Naive thymus-derived CD4-positive, alpha-beta T cell (primary cell): ENCODE measurements at regions not wholly inside any gene's neighbourhood (a gene's known extent, or its start where the extent isn't known, plus 50 kb on each side); places are given as distances from the start of the nearest gene placed in this dataset.

Experiments used
- ATAC-seq: fragments of 150-1000 bp; cut with Tn5 transposase; 2 replicates; pipeline ENCODE4 v1.10.0; 2021; ENCODE audit warnings: mild to moderate bottlenecking, moderate library complexity
- CTCF ChIA-PET: fragments of 350-600 bp; sonication (Branson Sonifier 250); formaldehyde crosslinking; loops from one replicate; lab custom pipeline; 2021; ENCODE audit warnings: antibody characterized with exemption; lab: Charles Lee
- POLR2A ChIA-PET: fragments of 350-600 bp; sonication (Branson Sonifier 250); formaldehyde crosslinking; loops from one replicate; lab custom pipeline; 2021; ENCODE audit warnings: antibody characterized with exemption, inconsistent platforms; lab: Charles Lee
- DNase-seq, 9 donors: peaks; one replicate each; pipeline versions ENCODE4 v3.0.0 to v3.0.0-alpha.2; 2020 to 2022; ENCODE audit warnings: mixed read lengths in 1 of 9
- H3K27ac ChIP-seq: one replicate; pipeline ENCODE4 v1.7.0; 2013; ENCODE audit warnings: mild to moderate bottlenecking, low read depth, low read length, moderate library complexity
- H3K27me3 ChIP-seq, 2 donors: one replicate each; pipeline ENCODE4 v1.7.0; 2013; ENCODE audit warnings: low read length in 2 of 2, mild to moderate bottlenecking in 2 of 2, moderate library complexity in 2 of 2; ENCODE audit not compliant: control insufficient read depth in 2 of 2, insufficient read depth in 2 of 2
- H3K36me3 ChIP-seq, 3 experiments: 1 replicate in 2 of 3; 2 replicates in 1 of 3; pipeline ENCODE4 v1.7.0; 2013; ENCODE audit warnings: low read length in 3 of 3, mild to moderate bottlenecking in 3 of 3, moderate library complexity in 1 of 3; ENCODE audit not compliant: insufficient read depth in 3 of 3, control insufficient read depth in 2 of 3
- H3K4me1 ChIP-seq, 2 donors: one replicate each; pipeline ENCODE4 v1.7.0; 2013; ENCODE audit warnings: low read length in 2 of 2, mild to moderate bottlenecking in 2 of 2, moderate library complexity in 1 of 2; ENCODE audit not compliant: control insufficient read depth in 2 of 2, insufficient read depth in 2 of 2
- H3K4me3 ChIP-seq: 2 replicates; pipeline ENCODE4 v1.7.0; 2013; ENCODE audit warnings: mild to moderate bottlenecking, low read length
- H3K9me3 ChIP-seq, 3 experiments: 1 replicate in 2 of 3; 2 replicates in 1 of 3; pipeline ENCODE4 v1.7.0; 2013; ENCODE audit warnings: low read length in 3 of 3; ENCODE audit not compliant: control insufficient read depth in 2 of 3
- H3K27ac Mint-ChIP-seq, 9 donors: one replicate each; pipeline ENCODE4 v1.8.0; 2020 to 2022; ENCODE audit warnings: mixed read lengths in 9 of 9, mild to moderate bottlenecking in 8 of 9, moderate library complexity in 5 of 9, inconsistent platforms in 2 of 9
- H3K27me3 Mint-ChIP-seq, 5 donors: one replicate each; pipeline ENCODE4 v1.8.0; 2021 to 2022; ENCODE audit warnings: mixed read lengths in 5 of 5, mild to moderate bottlenecking in 1 of 5
- H3K36me3 Mint-ChIP-seq, 5 donors: one replicate each; pipeline ENCODE4 v1.8.0; 2020 to 2022; ENCODE audit warnings: mixed read lengths in 5 of 5, mild to moderate bottlenecking in 3 of 5, inconsistent platforms in 1 of 5
- H3K4me1 Mint-ChIP-seq, 7 donors: one replicate each; pipeline ENCODE4 v1.8.0; 2020 to 2022; ENCODE audit warnings: mixed read lengths in 7 of 7, mild to moderate bottlenecking in 3 of 7, inconsistent platforms in 1 of 7
- H3K4me3 Mint-ChIP-seq, 10 donors: one replicate each; pipeline ENCODE4 v1.8.0; 2020 to 2022; ENCODE audit warnings: mild to moderate bottlenecking in 10 of 10, mixed read lengths in 10 of 10, moderate library complexity in 6 of 10, inconsistent platforms in 2 of 10
- H3K9me3 Mint-ChIP-seq, 11 donors: one replicate each; pipeline ENCODE4 v1.8.0; 2020 to 2022; ENCODE audit warnings: mixed read lengths in 11 of 11, mild to moderate bottlenecking in 4 of 11, inconsistent platforms in 1 of 11, moderate library complexity in 1 of 11
- intact Hi-C, 2 donors: fragments of 100-400 bp; cut with micrococcal nuclease; formaldehyde crosslinking; loops; one replicate each; pipeline ENCODE4 v1.15.1; 2023

DNA sequence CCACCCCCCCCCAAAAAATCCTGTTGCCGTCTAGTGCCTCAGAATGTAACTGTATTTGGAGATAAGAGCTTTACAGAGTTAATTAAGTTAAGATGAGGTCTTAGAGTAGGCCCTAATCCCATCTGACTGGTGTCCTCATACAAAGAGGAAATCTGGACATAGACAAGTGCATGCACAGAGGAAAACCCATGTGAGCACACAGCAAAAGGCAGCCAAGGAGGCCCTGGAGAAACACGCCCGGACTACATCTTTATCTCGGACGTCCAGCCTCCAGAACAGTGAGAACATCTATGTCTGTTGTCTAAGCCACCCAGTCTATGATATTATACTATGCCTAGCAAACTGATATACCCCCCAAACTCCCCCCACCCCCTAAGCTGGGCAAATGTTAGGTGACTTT is 193.8 kb downstream of the KATNAL1 start:
- Mint-ChIP-seq H3K9me3 (no peaks in the 10 kb centered on the region), H3K27me3 (peaks cover 0 to 11% (median 0%) of the 10 kb centered on the region in 5 donors), H3K27ac (peak overlapping the region in 3 of 9 donors; percentile 15 to 45 (median 28)), H3K4me1 (peaks cover 10 to 32% (median 25%) of the 10 kb centered on the region in 7 donors), H3K4me3 (peak overlapping the region in 9 of 10 donors; percentile 77 to 89 (median 83)), H3K36me3 (no peaks in the 10 kb centered on the region)
- no peak for DNase-seq
- Histone ChIP-seq H3K36me3 (no peaks in the 10 kb centered on the region), H3K9me3 (no peaks in the 10 kb centered on the region), H3K4me3 (no peak overlapping the region), H3K4me1 (peaks cover 4 to 7% of the 10 kb centered on the region in 2 donors), H3K27me3 (no peaks in the 10 kb centered on the region), H3K27ac (no peak overlapping the region)
- CTCF ChIA-PET = interaction anchor here (0.6 to 8.9 kb wide), 15 partner anchors 9 to 605 kb away, joined by 3 to 206 read pairs (median 4); partner anchors contain the start of gene UBL3
- POLR2A ChIA-PET = interaction anchor here (0.9 to 6.8 kb wide), 7 partner anchors 34 to 351 kb away, joined by 3 to 51 read pairs (median 6); partner anchors contain the start of gene UBL3
- no peak for ATAC-seq
- intact Hi-C loops = loop anchor here (1.0 to 5.0 kb wide), 10 partner anchors 159 to 689 kb away; partner anchors contain the start of genes SLC7A1 (in 1 of the 2) and UBL3 (in 1 of the 2)

- H3K36me3 Mint-ChIP-seq = no peaks in the 10 kb centered on the region
- ATAC-seq = peak; percentile 86
- peak; percentile 63 to 86 (median 81) for DNase-seq
- no peaks in the 10 kb centered on the region for H3K36me3 ChIP-seq
- ChIA-PET CTCF (interaction anchor here (0.6 to 8.9 kb wide), 21 partner anchors 9 to 610 kb away, joined by 3 to 206 read pairs (median 4); partner anchors contain the start of gene UBL3), POLR2A (interaction anchor here (0.6 to 6.8 kb wide), 8 partner anchors 24 to 350 kb away, joined by 3 to 51 read pairs (median 6); partner anchors contain the start of gene UBL3)
- H3K9me3 ChIP-seq = no peaks in the 10 kb centered on the region
- peak overlapping the region in 6 of 9 donors; percentile 16 to 87 (median 44) for H3K27ac Mint-ChIP-seq
- no peak overlapping the region for H3K4me3 ChIP-seq
- no peaks in the 10 kb centered on the region for H3K27me3 ChIP-seq
- H3K4me1 Mint-ChIP-seq = peaks cover 4 to 27% (median 20%) of the 10 kb centered on the region in 7 donors
- intact Hi-C loops = loop anchor here (1.0 to 5.0 kb wide), 10 partner anchors 159 to 689 kb away; partner anchors contain the start of genes SLC7A1 (in 1 of the 2) and UBL3 (in 1 of the 2)
- peak overlapping the region; percentile 45 to 87 (median 72) for H3K4me3 Mint-ChIP-seq
- peaks cover 4 to 7% of the 10 kb centered on the region in 2 donors for H3K4me1 ChIP-seq
- no peaks in the 10 kb centered on the region for H3K9me3 Mint-ChIP-seq
- H3K27me3 Mint-ChIP-seq = peaks cover 0 to 11% (median 0%) of the 10 kb centered on the region in 5 donors
- no peak overlapping the region for H3K27ac ChIP-seq
These were observed 194.5 kb downstream of the KATNAL1 start for GRCh38 chr13:30112602-30113435.

DNA sequence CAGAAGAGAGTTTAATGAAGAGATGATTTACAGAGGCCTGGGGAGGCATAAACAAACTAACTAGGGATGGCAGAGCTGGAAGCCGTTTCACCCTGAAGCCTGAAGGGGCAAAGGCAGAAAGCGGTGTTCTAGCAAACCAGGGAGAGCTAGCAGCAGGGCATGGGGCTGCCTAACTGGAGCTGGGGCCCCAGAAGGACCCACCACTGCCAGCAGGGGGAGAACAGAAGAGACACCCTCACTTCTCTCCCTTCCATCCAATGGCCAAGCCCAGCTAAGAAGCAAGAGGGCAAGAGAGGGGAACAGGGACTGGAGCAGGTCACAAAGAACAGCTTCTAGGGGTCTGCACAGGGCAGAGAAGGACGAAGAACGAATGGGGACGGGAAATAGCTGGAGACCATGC is 195.5 kb downstream of the KATNAL1 start:
- POLR2A ChIA-PET = interaction anchor here (1.4 to 6.8 kb wide), 3 partner anchors 175 to 339 kb away, joined by 3 to 51 read pairs (median 44); partner anchors contain the start of gene UBL3
- H3K4me3 Mint-ChIP-seq = peak overlapping the region in 2 of 10 donors; percentile 49 to 79

DNA sequence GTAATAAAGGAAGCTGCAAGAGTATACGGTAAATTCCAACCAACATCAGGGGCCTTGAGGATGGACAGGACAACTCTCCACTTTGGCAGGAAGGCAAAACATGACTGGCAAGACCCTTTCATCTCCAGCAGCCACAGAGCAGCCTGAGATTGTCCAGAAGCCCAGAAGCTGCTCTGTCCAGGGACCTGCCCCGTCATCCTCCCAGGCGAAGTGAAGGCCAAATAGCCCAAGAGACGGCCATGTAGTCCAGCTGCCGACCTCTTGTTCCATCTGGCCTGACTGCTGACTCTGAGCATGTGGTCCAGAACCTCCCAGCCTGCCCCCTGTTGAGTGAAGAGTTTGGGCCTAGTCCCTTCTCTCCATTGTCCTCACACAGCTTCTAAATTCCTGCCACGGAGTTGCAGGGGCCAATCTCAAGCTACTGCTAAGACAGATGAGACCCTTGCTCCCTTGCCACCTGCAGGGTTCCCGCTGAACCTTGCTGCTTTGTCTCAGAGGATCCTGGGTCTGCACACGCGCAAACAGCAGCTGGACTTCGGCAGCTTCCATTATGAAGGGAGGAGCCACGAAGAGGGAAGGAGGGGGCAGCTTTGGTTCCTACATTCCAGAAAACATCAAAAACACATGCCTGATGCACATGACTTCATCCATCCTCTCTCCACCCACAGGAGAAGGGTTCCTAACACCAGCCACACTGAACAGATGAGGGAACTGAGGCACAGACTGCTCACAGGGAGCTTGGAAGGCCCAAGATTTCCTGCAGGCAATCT is 196.9 kb downstream of the KATNAL1 start:
- DNase-seq (no peak), ATAC-seq (no peak)
- Histone ChIP-seq H3K4me1 (peaks cover 4 to 7% of the 10 kb centered on the region in 2 donors), H3K9me3 (no peaks in the 10 kb centered on the region), H3K36me3 (no peaks in the 10 kb centered on the region), H3K27me3 (no peaks in the 10 kb centered on the region), H3K4me3 (no peak overlapping the region), H3K27ac (no peak overlapping the region)
- POLR2A ChIA-PET = interaction anchor here (5.9 to 6.8 kb wide), 2 partner anchors 174 to 262 kb away, joined by 44 to 51 read pairs; partner anchors contain the start of gene UBL3
- Mint-ChIP-seq H3K4me3 (no peak overlapping the region), H3K4me1 (peaks cover 0 to 27% (median 20%) of the 10 kb centered on the region in 7 donors), H3K9me3 (no peaks in the 10 kb centered on the region), H3K27ac (no peak overlapping the region), H3K27me3 (peaks cover 0 to 7% (median 0%) of the 10 kb centered on the region in 5 donors), H3K36me3 (no peaks in the 10 kb centered on the region)
- CTCF ChIA-PET = interaction anchor here (1.2 to 8.9 kb wide), 4 partner anchors 174 to 340 kb away, joined by 3 to 206 read pairs (median 104); no protein-coding TSS in a partner anchor
- intact Hi-C loops = loop anchor here in 1 of 2 donors (5.0 kb wide), 2 partner anchors 513 to 692 kb away; partner anchors contain the start of gene SLC7A1

More for the DNA sequence above, 195.5 kb downstream of the KATNAL1 start:
- intact Hi-C loops = loop anchor here in 1 of 2 donors (5.0 kb wide), 2 partner anchors 515 to 690 kb away; partner anchors contain the start of gene SLC7A1
- no peaks in the 10 kb centered on the region for H3K36me3 Mint-ChIP-seq
- no peaks in the 10 kb centered on the region for H3K36me3 ChIP-seq
- H3K27ac ChIP-seq = no peak overlapping the region
- H3K4me3 ChIP-seq = no peak overlapping the region
- H3K27ac Mint-ChIP-seq = peak overlapping the region in 1 of 9 donors; percentile 31
- H3K4me1 ChIP-seq = peaks cover 4 to 7% of the 10 kb centered on the region in 2 donors
- CTCF ChIA-PET = interaction anchor here (0.6 to 8.9 kb wide), 12 partner anchors 20 to 341 kb away, joined by 3 to 206 read pairs (median 6); partner anchors contain the start of gene UBL3
- no peak for DNase-seq
- peaks cover 0 to 8% (median 0%) of the 10 kb centered on the region in 5 donors for H3K27me3 Mint-ChIP-seq
- no peak for ATAC-seq
- H3K9me3 Mint-ChIP-seq = no peaks in the 10 kb centered on the region
- no peaks in the 10 kb centered on the region for H3K27me3 ChIP-seq
- peaks cover 0 to 27% (median 20%) of the 10 kb centered on the region in 7 donors for H3K4me1 Mint-ChIP-seq
- H3K9me3 ChIP-seq = no peaks in the 10 kb centered on the region

GRCh38 chr13:30109471-30110135 is 197.7 kb downstream of the KATNAL1 start:
- no peak overlapping the region for H3K4me3 Mint-ChIP-seq
- intact Hi-C loops = loop anchor here in 1 of 2 donors (5.0 kb wide), 2 partner anchors 512 to 693 kb away; partner anchors contain the start of gene SLC7A1
- no peaks in the 10 kb centered on the region for H3K9me3 Mint-ChIP-seq
- H3K27ac ChIP-seq = no peak overlapping the region
- no peak for ATAC-seq
- ChIA-PET POLR2A (no interaction called here), CTCF (interaction anchor here (0.9 to 8.9 kb wide), 6 partner anchors 12 to 339 kb away, joined by 3 to 206 read pairs (median 52); no protein-coding TSS in a partner anchor)
- no peaks in the 10 kb centered on the region for H3K36me3 ChIP-seq
- peaks cover 0 to 13% (median 0%) of the 10 kb centered on the region in 5 donors for H3K27me3 Mint-ChIP-seq
- H3K4me3 ChIP-seq = no peak overlapping the region
- H3K36me3 Mint-ChIP-seq = no peaks in the 10 kb centered on the region
- no peaks in the 10 kb centered on the region for H3K27me3 ChIP-seq
- no peaks in the 10 kb centered on the region for H3K9me3 ChIP-seq
- no peak overlapping the region for H3K27ac Mint-ChIP-seq
- DNase-seq = no peak
- peaks cover 0 to 23% (median 15%) of the 10 kb centered on the region in 7 donors for H3K4me1 Mint-ChIP-seq
- H3K4me1 ChIP-seq = peaks cover 0 to 3% of the 10 kb centered on the region in 2 donors
